DOHH2 (cell line): ENCODE measurements at regions not wholly inside any gene's neighbourhood (a gene's known extent, or its start where the extent isn't known, plus 50 kb on each side); places are given as distances from the start of the nearest gene placed in this dataset.

Experiments used
- H3F3A ChIP-seq: fragments of 200-600 bp; sonication (generic), shearing (Covaris generic); 2 replicates; pipeline ENCODE4 v1.6.0; 2016; ENCODE audit warnings: antibody characterized with exemption, mild to moderate bottlenecking; ENCODE audit not compliant: control insufficient read depth, insufficient read depth
- H3K27ac ChIP-seq: fragments of 200-600 bp; sonication (generic); 2 replicates; pipeline ENCODE4 v1.5.1; 2014; ENCODE audit warnings: low read depth, mild to moderate bottlenecking, low read length, moderate library complexity
- H3K27me3 ChIP-seq: fragments of 200-600 bp; sonication (generic); 2 replicates; pipeline ENCODE4 v1.6.1; 2014; ENCODE audit warnings: mild to moderate bottlenecking, low read length, mixed read lengths; ENCODE audit not compliant: control insufficient read depth
- H3K36me3 ChIP-seq: fragments of 200-600 bp; sonication (generic); 2 replicates; pipeline ENCODE4 v1.6.1; 2014; ENCODE audit warnings: mild to moderate bottlenecking, low read length, moderate library complexity, mixed read lengths; ENCODE audit not compliant: control insufficient read depth
- H3K4me1 ChIP-seq: fragments of 200-600 bp; sonication (generic); 2 replicates; pipeline ENCODE4 v1.6.1; 2014; ENCODE audit warnings: mild to moderate bottlenecking, low read length, mixed read lengths; ENCODE audit not compliant: control insufficient read depth
- H3K4me2 ChIP-seq: fragments of 200-600 bp; sonication (generic); 2 replicates; pipeline ENCODE4 v1.6.0; 2014; ENCODE audit warnings: mild to moderate bottlenecking, low read length, moderate library complexity
- H3K4me3 ChIP-seq: fragments of 200-600 bp; sonication (generic); 2 replicates; pipeline ENCODE4 v1.5.1; 2014; ENCODE audit warnings: mild to moderate bottlenecking, low read length, mixed read lengths
- H3K79me2 ChIP-seq: fragments of 200-600 bp; sonication (generic); 2 replicates; pipeline ENCODE4 v1.6.1; 2014; ENCODE audit warnings: mild to moderate bottlenecking, low read length, mixed read lengths; ENCODE audit not compliant: control insufficient read depth
- H3K9me2 ChIP-seq: fragments of 200-600 bp; sonication (generic); replicated peaks from 2 replicates; pipeline ENCODE4 v1.6.1; 2014; ENCODE audit warnings: mild to moderate bottlenecking, low read length, mixed read lengths; ENCODE audit not compliant: control insufficient read depth
- H3K9me3 ChIP-seq: fragments of 200-600 bp; sonication (generic); 2 replicates; pipeline ENCODE4 v1.6.1; 2014; ENCODE audit warnings: antibody characterized with exemption, low read length, mixed read lengths; ENCODE audit not compliant: control insufficient read depth, insufficient read depth
- H4K20me1 ChIP-seq: fragments of 200-600 bp; sonication (generic); 2 replicates; pipeline ENCODE4 v1.6.0; 2014; ENCODE audit warnings: low read depth, mild to moderate bottlenecking, antibody characterized with exemption, low read length, moderate library complexity; ENCODE audit not compliant: control insufficient read depth, insufficient read depth
- EZH2phosphoT487 ChIP-seq: fragments of 200-600 bp; sonication (generic); IDR thresholded peaks from 2 replicates; pipeline ENCODE4 v1.6.1; 2017; ENCODE audit warnings: borderline replicate concordance, mild to moderate bottlenecking, antibody characterized with exemption, low read length, moderate library complexity, mixed read lengths
- TF ChIP-seq, protein P1 (sequence below): fragments of 200-600 bp; sonication (generic); IDR thresholded peaks from one replicate; pipeline ENCODE4 v1.5.1; 2014; ENCODE audit warnings: antibody characterized with exemption, mild to moderate bottlenecking, low read depth, low read length; ENCODE audit not compliant: poor library complexity, severe bottlenecking

DNA sequence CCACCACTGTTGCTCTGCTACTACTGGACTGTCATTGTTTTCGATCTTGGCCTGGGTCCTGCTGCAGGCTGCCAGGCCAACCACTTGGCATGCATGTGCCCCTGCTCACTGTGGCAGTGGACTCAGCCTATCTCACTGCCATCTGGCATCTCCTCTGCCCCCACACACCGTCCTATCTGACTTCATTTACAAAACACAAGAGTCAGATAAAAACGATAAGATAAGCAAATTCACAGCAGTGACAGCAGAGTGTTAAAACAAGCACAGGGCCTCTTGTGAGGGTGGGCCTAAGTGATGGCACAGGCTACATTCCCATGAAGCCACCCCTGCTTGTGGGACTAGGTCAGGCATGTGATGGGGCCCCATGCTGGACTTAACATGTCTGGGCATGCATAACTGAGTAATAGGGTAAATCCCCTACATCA is 68.1 kb downstream of the CRYGS start:
- no peaks in the 10 kb centered on the region for H3K36me3 ChIP-seq
- no peak for TF ChIP-seq EZH2phosphoT487
- TF ChIP-seq, protein P1, sequence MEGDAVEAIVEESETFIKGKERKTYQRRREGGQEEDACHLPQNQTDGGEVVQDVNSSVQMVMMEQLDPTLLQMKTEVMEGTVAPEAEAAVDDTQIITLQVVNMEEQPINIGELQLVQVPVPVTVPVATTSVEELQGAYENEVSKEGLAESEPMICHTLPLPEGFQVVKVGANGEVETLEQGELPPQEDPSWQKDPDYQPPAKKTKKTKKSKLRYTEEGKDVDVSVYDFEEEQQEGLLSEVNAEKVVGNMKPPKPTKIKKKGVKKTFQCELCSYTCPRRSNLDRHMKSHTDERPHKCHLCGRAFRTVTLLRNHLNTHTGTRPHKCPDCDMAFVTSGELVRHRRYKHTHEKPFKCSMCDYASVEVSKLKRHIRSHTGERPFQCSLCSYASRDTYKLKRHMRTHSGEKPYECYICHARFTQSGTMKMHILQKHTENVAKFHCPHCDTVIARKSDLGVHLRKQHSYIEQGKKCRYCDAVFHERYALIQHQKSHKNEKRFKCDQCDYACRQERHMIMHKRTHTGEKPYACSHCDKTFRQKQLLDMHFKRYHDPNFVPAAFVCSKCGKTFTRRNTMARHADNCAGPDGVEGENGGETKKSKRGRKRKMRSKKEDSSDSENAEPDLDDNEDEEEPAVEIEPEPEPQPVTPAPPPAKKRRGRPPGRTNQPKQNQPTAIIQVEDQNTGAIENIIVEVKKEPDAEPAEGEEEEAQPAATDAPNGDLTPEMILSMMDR: no peak
- H3K27me3 ChIP-seq: peaks cover 10% of the 10 kb centered on the region; the same call in 1 of the 2 replicates
- no peaks in the 10 kb centered on the region for H4K20me1 ChIP-seq
- no peak overlapping the region for H3K27ac ChIP-seq
- no peaks in the 10 kb centered on the region for H3K9me2 ChIP-seq
- no peaks in the 10 kb centered on the region for H3K79me2 ChIP-seq
- H3K4me3 ChIP-seq: no peak overlapping the region
- H3K4me1 ChIP-seq: no peaks in the 10 kb centered on the region
- no peak overlapping the region for H3K4me2 ChIP-seq
- no peaks in the 10 kb centered on the region for H3K9me3 ChIP-seq
- H3F3A ChIP-seq: no peaks in the 10 kb centered on the region

DNA sequence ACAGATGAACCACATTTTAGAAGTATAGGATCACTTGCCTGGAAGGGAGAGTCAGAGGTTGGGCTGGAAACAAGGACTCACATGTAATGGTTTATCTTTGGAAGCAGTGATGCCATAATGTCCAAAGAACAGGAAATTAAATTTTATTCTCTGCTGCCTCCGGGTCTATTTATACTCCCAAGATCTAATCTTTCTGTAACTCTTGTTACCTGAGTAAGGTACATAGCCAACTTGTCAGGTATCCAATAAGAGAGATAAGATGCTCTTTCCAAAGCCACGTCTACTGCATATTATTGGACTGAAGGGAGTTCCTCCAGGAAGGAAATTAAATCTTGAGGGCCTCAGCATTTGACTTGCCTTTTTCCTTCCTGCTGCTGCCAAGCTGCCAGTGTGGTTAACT is 71.0 kb downstream of the CRYGS start:
- peaks cover 14% of the 10 kb centered on the region for H3K27me3 ChIP-seq
- TF ChIP-seq, protein P1: no peak
- no peak for TF ChIP-seq EZH2phosphoT487
- H3F3A ChIP-seq: no peaks in the 10 kb centered on the region
- H3K4me1 ChIP-seq: no peaks in the 10 kb centered on the region
- H3K9me2 ChIP-seq: no peaks in the 10 kb centered on the region
- H3K9me3 ChIP-seq: no peaks in the 10 kb centered on the region
- no peak overlapping the region for H3K4me2 ChIP-seq
- H3K79me2 ChIP-seq: no peaks in the 10 kb centered on the region
- no peaks in the 10 kb centered on the region for H4K20me1 ChIP-seq
- H3K4me3 ChIP-seq: no peak overlapping the region
- no peaks in the 10 kb centered on the region for H3K36me3 ChIP-seq
- H3K27ac ChIP-seq: no peak overlapping the region

DNA sequence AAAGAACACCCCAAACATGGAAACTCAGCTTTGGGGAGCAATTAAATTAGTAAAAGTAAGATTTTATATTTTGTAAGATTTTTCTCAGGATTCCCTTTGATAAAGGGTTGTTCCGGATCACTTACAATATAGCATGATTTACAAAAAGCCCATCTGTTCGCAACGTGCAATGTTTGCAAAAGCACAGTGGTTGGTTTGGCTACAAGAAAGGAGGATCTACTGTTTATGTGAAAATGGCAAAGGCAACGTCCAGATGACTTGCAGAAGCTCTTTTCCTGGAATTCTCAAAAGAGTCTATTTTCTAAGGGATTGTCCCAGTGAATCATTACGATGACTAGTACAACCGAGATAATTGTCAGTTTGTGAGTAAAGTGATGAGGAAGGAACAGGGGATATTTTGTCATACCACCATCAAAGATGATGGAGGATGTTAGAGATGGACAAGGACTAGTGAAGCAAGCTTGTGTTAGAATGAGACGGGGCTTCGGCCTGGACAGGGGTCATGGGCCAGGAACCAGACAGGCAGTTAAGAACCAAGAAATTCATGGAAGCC is 71.6 kb downstream of the CRYGS start:
- H3K4me1 ChIP-seq: no peaks in the 10 kb centered on the region
- no peaks in the 10 kb centered on the region for H3K9me2 ChIP-seq
- no peak overlapping the region for H3K27ac ChIP-seq
- no peaks in the 10 kb centered on the region for H3K36me3 ChIP-seq
- H4K20me1 ChIP-seq: no peaks in the 10 kb centered on the region
- no peak for TF ChIP-seq EZH2phosphoT487
- TF ChIP-seq, protein P1: no peak
- no peaks in the 10 kb centered on the region for H3K79me2 ChIP-seq
- no peaks in the 10 kb centered on the region for H3K9me3 ChIP-seq
- no peak overlapping the region for H3K4me3 ChIP-seq
- no peaks in the 10 kb centered on the region for H3F3A ChIP-seq
- peaks cover 14% of the 10 kb centered on the region for H3K27me3 ChIP-seq
- no peak overlapping the region for H3K4me2 ChIP-seq
